ENCODE measurements at regions not wholly inside any gene's neighbourhood (a gene's known extent, or its start where the extent isn't known, plus 50 kb on each side); places are given as distances from the start of the nearest gene placed in this dataset.

DNA sequence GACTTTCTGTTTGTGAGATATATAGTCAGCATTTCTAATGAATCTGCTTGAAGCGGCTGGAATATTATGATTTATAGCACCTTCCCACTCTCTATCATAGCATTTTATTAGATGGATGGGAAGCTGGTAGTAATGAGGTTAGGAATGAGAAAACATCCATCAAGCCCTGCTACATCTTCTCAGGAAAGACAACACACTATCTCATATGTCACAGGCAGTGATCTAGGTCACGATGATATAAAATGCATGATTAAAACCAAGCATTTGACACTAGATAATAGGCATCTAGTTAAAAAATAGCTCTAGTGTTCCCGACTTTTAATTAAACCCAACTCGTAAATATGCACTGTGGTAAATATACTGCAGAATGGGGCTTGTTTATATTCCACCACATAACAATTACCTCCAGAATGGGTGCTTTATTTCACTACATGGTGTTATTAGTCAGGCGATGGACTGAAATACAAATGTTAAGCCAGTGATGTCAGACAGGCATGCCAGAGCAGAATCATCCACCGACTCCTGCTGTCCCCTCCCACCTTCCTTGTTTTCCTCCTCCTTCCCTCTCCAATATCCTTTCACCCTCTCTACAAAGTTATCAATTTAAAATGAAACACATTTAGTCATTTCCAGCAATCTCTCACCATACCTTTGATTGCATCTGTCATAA is 286.8 kb downstream of the SPATA31D1 start:
- Histone ChIP-seq H3K36me3 (replicated peaks in 1 of 2; ENCODE audit: control extremely low read depth in 1 of 2, control insufficient read depth in 1 of 2, extremely low read depth in 1 of 2, insufficient read depth in 2 of 2, low read length in 1 of 2) (no peaks in the 10 kb centered on the region), H3K27ac (ENCODE audit: low read length in 2 of 2) (no peak overlapping the region), H3K9me3 (ENCODE audit: control extremely low read depth in 1 of 3, control insufficient read depth in 2 of 3, insufficient read depth in 1 of 3, low read length in 2 of 3) (no peaks in the 10 kb centered on the region), H3K27me3 (replicated peaks in 1 of 4; ENCODE audit: control extremely low read depth in 1 of 4, control insufficient read depth in 3 of 4, insufficient read depth in 4 of 4, low read length in 3 of 4) (no peaks in the 10 kb centered on the region), H4K20me1 (ENCODE audit: control insufficient read depth, insufficient read depth, low read length, poor library complexity, severe bottlenecking) (no peaks in the 10 kb centered on the region), H3K4me3 (ENCODE audit: control extremely low read depth in 1 of 5, extremely low read depth in 1 of 5, insufficient read depth in 1 of 5, low read depth in 2 of 5, low read length in 4 of 5) (no peak overlapping the region), H3K4me1 (ENCODE audit: control insufficient read depth in 2 of 2, insufficient read depth in 2 of 2, low read length in 2 of 2) (peaks cover 0 to 6% of the 10 kb centered on the region in 2 donors), H3K9ac (ENCODE audit: low read length) (no peak overlapping the region), H3K79me2 (ENCODE audit: control insufficient read depth, insufficient read depth, low read length) (no peaks in the 10 kb centered on the region), H2AFZ (ENCODE audit: insufficient read depth, low read depth, low read length, poor library complexity, severe bottlenecking) (no peak overlapping the region), H3K4me2 (replicated peaks; ENCODE audit: low read depth, low read length, poor library complexity, severe bottlenecking) (no peak overlapping the region)
- CTCF ChIA-PET: no interaction called here
- Mint-ChIP-seq H3K4me3 (no peak overlapping the region), H3K27ac (no peak overlapping the region), H3K9me3 (ENCODE audit: insufficient read depth) (no peaks in the 10 kb centered on the region), H3K27me3 (peaks cover 6% of the 10 kb centered on the region), H3K4me1 (peaks cover 10% of the 10 kb centered on the region)
- intact Hi-C loops (cut with micrococcal nuclease): no loop called here
- ATAC-seq (ENCODE audit: low read depth) (no peak), DNase-seq (no peak)
- TF ChIP-seq EZH2 (IDR thresholded peaks at IDR 0.05; ENCODE audit: borderline replicate concordance, insufficient read depth, low read depth, low read length, poor library complexity, severe bottlenecking) (no peak), CTCF (IDR thresholded peaks at IDR 0.05) (no peak)
- POLR2A ChIA-PET: no interaction called here
- 90% methylated on average over 2 of the region's 6 CpGs for WGBS (ENCODE audit: insufficient coverage)

DNA sequence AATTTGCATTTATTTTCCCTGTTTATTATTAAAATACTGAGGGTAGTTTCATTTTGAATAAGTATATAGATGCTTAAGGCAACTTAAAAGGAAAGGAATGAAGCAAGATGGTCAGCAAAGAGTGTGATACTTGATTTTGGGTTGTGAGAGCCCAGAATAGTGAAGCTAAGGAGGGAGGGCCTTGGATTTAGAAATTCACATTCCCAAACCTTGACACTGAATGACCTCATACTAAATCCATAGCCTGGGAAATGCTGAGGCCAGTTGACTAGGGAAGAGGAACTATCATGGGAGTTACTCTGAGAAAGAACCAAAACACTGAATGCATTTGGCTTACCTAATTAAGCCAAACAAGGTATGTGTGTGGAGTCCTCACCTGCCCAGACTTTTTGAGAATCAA is 292.5 kb downstream of the SPATA31D1 start:
- Histone ChIP-seq H3K4me3 (ENCODE audit: control extremely low read depth in 1 of 5, extremely low read depth in 1 of 5, insufficient read depth in 1 of 5, low read depth in 2 of 5, low read length in 4 of 5) (no peak overlapping the region), H3K27me3 (replicated peaks in 1 of 4; ENCODE audit: control extremely low read depth in 1 of 4, control insufficient read depth in 3 of 4, insufficient read depth in 4 of 4, low read length in 3 of 4) (no peaks in the 10 kb centered on the region), H3K9me3 (ENCODE audit: control extremely low read depth in 1 of 3, control insufficient read depth in 2 of 3, insufficient read depth in 1 of 3, low read length in 2 of 3) (peaks cover 0 to 5% (median 1%) of the 10 kb centered on the region in 3 donors), H2AFZ (ENCODE audit: insufficient read depth, low read depth, low read length, poor library complexity, severe bottlenecking) (no peak overlapping the region), H3K4me1 (ENCODE audit: control insufficient read depth in 2 of 2, insufficient read depth in 2 of 2, low read length in 2 of 2) (peaks cover 0 to 6% of the 10 kb centered on the region in 2 donors), H3K79me2 (ENCODE audit: control insufficient read depth, insufficient read depth, low read length) (no peaks in the 10 kb centered on the region), H3K27ac (ENCODE audit: low read length in 2 of 2) (no peak overlapping the region), H3K4me2 (replicated peaks; ENCODE audit: low read depth, low read length, poor library complexity, severe bottlenecking) (no peak overlapping the region), H3K36me3 (replicated peaks in 1 of 2; ENCODE audit: control extremely low read depth in 1 of 2, control insufficient read depth in 1 of 2, extremely low read depth in 1 of 2, insufficient read depth in 2 of 2, low read length in 1 of 2) (no peaks in the 10 kb centered on the region), H3K9ac (ENCODE audit: low read length) (no peak overlapping the region), H4K20me1 (ENCODE audit: control insufficient read depth, insufficient read depth, low read length, poor library complexity, severe bottlenecking) (no peaks in the 10 kb centered on the region)
- H3K27ac Mint-ChIP-seq: no peak overlapping the region
- no peaks in the 10 kb centered on the region for H3K9me3 Mint-ChIP-seq (ENCODE audit: insufficient read depth)
- ATAC-seq (ENCODE audit: low read depth) (no peak), DNase-seq (no peak)
- no peak overlapping the region for H3K4me3 Mint-ChIP-seq
- ChIA-PET CTCF (no interaction called here), POLR2A (no interaction called here)
- peaks cover 6% of the 10 kb centered on the region for H3K27me3 Mint-ChIP-seq
- peaks cover 10% of the 10 kb centered on the region for H3K4me1 Mint-ChIP-seq
- TF ChIP-seq EZH2 (IDR thresholded peaks at IDR 0.05; ENCODE audit: borderline replicate concordance, insufficient read depth, low read depth, low read length, poor library complexity, severe bottlenecking) (no peak), CTCF (IDR thresholded peaks at IDR 0.05) (no peak)
- intact Hi-C loops (cut with micrococcal nuclease): no loop called here
